ENCODE measurements at regions not wholly inside any gene's neighbourhood (a gene's known extent, or its start where the extent isn't known, plus 50 kb on each side); places are given as distances from the start of the nearest gene placed in this dataset.
A peak's percentile ranks its signal among the peaks of the same experiment; 100 is the strongest.

DNA sequence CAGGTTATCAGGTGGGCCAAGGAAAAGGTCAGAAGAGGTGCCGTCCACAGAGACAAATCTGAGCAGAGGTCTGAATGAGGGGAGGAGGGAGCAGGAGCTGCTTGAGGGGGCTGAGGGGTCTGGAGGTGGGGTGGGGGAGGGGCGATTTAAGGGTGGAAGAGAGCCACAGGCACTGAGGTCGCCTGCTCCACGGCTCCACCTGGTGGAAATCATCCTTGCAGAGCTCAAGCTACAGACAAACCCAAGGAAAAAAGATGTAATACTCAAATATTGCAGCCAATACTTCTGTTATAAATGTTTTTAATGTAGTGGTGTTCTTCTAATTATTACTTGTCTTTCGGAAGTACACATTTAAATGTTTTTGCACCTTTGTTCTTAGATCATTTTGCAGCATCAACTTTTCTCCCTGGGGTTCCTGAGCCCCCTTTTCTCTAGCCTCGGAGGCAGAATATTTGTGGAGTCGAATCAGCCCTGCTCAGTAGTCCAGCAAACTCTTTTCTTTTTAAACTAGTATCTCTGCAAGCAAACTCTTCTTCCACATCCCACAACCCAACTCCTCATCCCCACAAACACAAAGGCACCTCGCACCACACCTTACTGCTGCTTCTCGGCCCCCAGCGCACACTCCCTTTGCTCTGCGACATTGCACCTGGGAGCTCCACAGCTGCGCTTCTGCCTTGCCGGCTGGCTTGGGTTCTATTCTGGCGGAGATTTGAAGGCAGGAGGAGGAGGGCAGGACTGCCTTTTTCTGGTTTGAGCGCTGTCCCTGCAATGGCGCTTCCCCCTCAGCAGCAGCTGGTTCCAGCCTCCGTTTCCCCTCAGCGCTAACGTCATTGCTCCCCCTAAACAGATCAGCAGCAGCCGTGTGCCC lies 51.0 kb upstream of the TFAP2A start:
- no peak for TF ChIP-seq JUND (IDR thresholded peaks at IDR 0.05; ENCODE audit: low read depth)
- in situ Hi-C loops (cut with HindIII; ENCODE audit: low pct_unique_long_range_greater_than_20kb, low sequenced_read_pairs): no loop called here
- peak; percentile 37 to 64 for DNase-seq (ENCODE audit: low read depth in 1 of 2, low spot score in 1 of 2)

Measured in T47D (cell line).